H1 (cell line): ENCODE measurements at regions not wholly inside any gene's neighbourhood (a gene's known extent, or its start where the extent isn't known, plus 50 kb on each side); places are given as distances from the start of the nearest gene placed in this dataset.

Experiments
- CTCF ChIA-PET: fragments of 300-600 bp; sonication (Branson Sonifier 250); formaldehyde crosslinking; loops from one replicate; lab custom pipeline; 2021; ENCODE audit not compliant: partially characterized antibody; lab: Charles Lee
- POLR2A ChIA-PET: fragments of 300-600 bp; sonication (Branson Sonifier 250); formaldehyde crosslinking; loops from one replicate; lab custom pipeline; 2021; ENCODE audit warnings: inconsistent platforms; ENCODE audit not compliant: partially characterized antibody; lab: Charles Lee
- DNase-seq, 2 experiments: peaks; one replicate each; pipeline versions ENCODE4 v3.0.0 to v3.0.0-alpha.2; 2010 to 2022; ENCODE audit warnings: low spot score in 2 of 2, low read depth in 1 of 2, mixed read lengths in 1 of 2
- FAIRE-seq: peaks from 2 replicates; lab custom pipeline; 2011; peaks lifted over from hg19 to GRCh38; lab: Jason Lieb, UNC
- H2AFZ ChIP-seq: 2 replicates; pipeline ENCODE4 v1.8.1; 2012; ENCODE audit warnings: low read length, inconsistent platforms
- H2AK5ac ChIP-seq: 2 replicates; pipeline ENCODE4 v1.6.1; 2013; ENCODE audit warnings: low read depth, low read length
- H2BK120ac ChIP-seq: replicated peaks from 2 replicates; pipeline ENCODE3; 2013; ENCODE audit warnings: low read depth, low read length, inconsistent platforms
- H2BK12ac ChIP-seq: 2 replicates; pipeline ENCODE4 v1.6.1; 2013; ENCODE audit warnings: low read depth, low read length
- H2BK15ac ChIP-seq: 2 replicates; pipeline ENCODE4 v1.6.1; 2013; ENCODE audit warnings: low read length
- H2BK20ac ChIP-seq: 2 replicates; pipeline ENCODE4 v1.6.1; 2013; ENCODE audit warnings: low read length
- H2BK5ac ChIP-seq: 2 replicates; pipeline ENCODE4 v1.6.1; 2013; ENCODE audit warnings: low read depth, low read length
- H3K14ac ChIP-seq: 2 replicates; pipeline ENCODE4 v1.6.1; 2013; ENCODE audit warnings: inconsistent platforms; ENCODE audit not compliant: insufficient read length
- H3K18ac ChIP-seq: 2 replicates; pipeline ENCODE4 v1.6.1; 2013; ENCODE audit warnings: low read length; ENCODE audit errors: extremely low read depth
- H3K23ac ChIP-seq: 2 replicates; pipeline ENCODE4 v1.6.1; 2013; ENCODE audit warnings: inconsistent platforms; ENCODE audit not compliant: insufficient read length
- H3K23me2 ChIP-seq: 2 replicates; pipeline ENCODE4 v1.6.1; 2013; ENCODE audit warnings: low read depth, low read length
- H3K27ac ChIP-seq: 2 replicates; pipeline ENCODE4 v1.6.1; 2011; ENCODE audit warnings: low read depth, low read length, inconsistent platforms
- H3K27me3 ChIP-seq, 4 experiments: replicated peaks in 1 of 4; 1 replicate in 1 of 4; 2 replicates in 3 of 4; pipeline versions ENCODE4 v1.6.1 to v1.8.1; 2011 to 2013; ENCODE audit warnings: low read length in 3 of 4, mild to moderate bottlenecking in 3 of 4, inconsistent platforms in 2 of 4, mixed read lengths in 2 of 4, moderate library complexity in 1 of 4; ENCODE audit not compliant: control insufficient read depth in 3 of 4, insufficient read depth in 3 of 4; ENCODE audit errors: extremely low read depth in 1 of 4
- H3K36me3 ChIP-seq, 4 experiments: 2 replicates each; pipeline versions ENCODE4 v1.6.1 to v1.8.1; 2011 to 2013; ENCODE audit warnings: mild to moderate bottlenecking in 4 of 4, low read length in 3 of 4, moderate library complexity in 2 of 4, control low read depth in 1 of 4, inconsistent platforms in 1 of 4; ENCODE audit not compliant: insufficient read depth in 4 of 4, control insufficient read depth in 2 of 4
- H3K4ac ChIP-seq: replicated peaks from 2 replicates; pipeline ENCODE3; 2013; ENCODE audit warnings: low read length, low read depth, mixed read lengths, inconsistent platforms; ENCODE audit not compliant: insufficient read length
- H3K4me1 ChIP-seq, 4 experiments: replicated peaks in 1 of 4; 1 replicate in 1 of 4; 2 replicates in 3 of 4; pipeline versions ENCODE4 v1.6.1 to v1.8.1; 2011 to 2013; ENCODE audit warnings: low read length in 3 of 4, inconsistent platforms in 2 of 4, mixed read lengths in 1 of 4; ENCODE audit not compliant: insufficient read depth in 4 of 4, control insufficient read depth in 3 of 4
- H3K4me2 ChIP-seq, 2 experiments: 2 replicates each; pipeline versions ENCODE4 v1.6.1 to v1.8.1; 2011 to 2013; ENCODE audit warnings: low read depth in 2 of 2, low read length in 2 of 2, control low read depth in 1 of 2, inconsistent platforms in 1 of 2, mild to moderate bottlenecking in 1 of 2; ENCODE audit not compliant: insufficient read depth in 1 of 2
- H3K4me3 ChIP-seq, 4 experiments: fragments of 200-600, 300-600 bp in 1 of 4; sonication (generic), shearing (Covaris generic), sonication (Bioruptor Twin) in 1 of 4; 2 replicates each; pipeline versions ENCODE4 v1.5.1 to v1.8.1; 2011 to 2016; ENCODE audit warnings: low read length in 4 of 4, low read depth in 3 of 4, control low read depth in 2 of 4, inconsistent platforms in 2 of 4, mild to moderate bottlenecking in 2 of 4, mixed read lengths in 1 of 4, moderate library complexity in 1 of 4; ENCODE audit not compliant: insufficient read depth in 2 of 4; ENCODE audit errors: extremely low read depth in 1 of 4
- H3K56ac ChIP-seq: replicated peaks from 2 replicates; pipeline ENCODE3; 2013; ENCODE audit warnings: low read depth, mild to moderate bottlenecking, mixed read lengths, low read length, inconsistent platforms; ENCODE audit not compliant: insufficient read length
- H3K79me1 ChIP-seq: 2 replicates; pipeline ENCODE4 v1.6.1; 2013; ENCODE audit warnings: low read depth, low read length, control low read depth
- H3K79me2 ChIP-seq, 2 experiments: 2 replicates each; pipeline versions ENCODE4 v1.6.1 to v1.8.1; 2012 to 2013; ENCODE audit warnings: low read length in 2 of 2, mild to moderate bottlenecking in 2 of 2, inconsistent platforms in 1 of 2; ENCODE audit not compliant: insufficient read depth in 2 of 2, control insufficient read depth in 1 of 2
- H3K9ac ChIP-seq, 4 experiments: replicated peaks in 1 of 4; 1 replicate in 1 of 4; 2 replicates in 3 of 4; pipeline versions ENCODE4 v1.6.1 to v1.8.1; 2011 to 2013; ENCODE audit warnings: low read depth in 3 of 4, low read length in 3 of 4, control low read depth in 2 of 4, mild to moderate bottlenecking in 2 of 4, moderate library complexity in 2 of 4, inconsistent platforms in 1 of 4; ENCODE audit errors: extremely low read depth in 1 of 4
- H3K9me3 ChIP-seq, 2 experiments: 2 replicates each; pipeline versions ENCODE4 v1.6.1 to v1.8.1; 2012 to 2013; ENCODE audit warnings: mild to moderate bottlenecking in 2 of 2, moderate library complexity in 2 of 2, control low read depth in 1 of 2, inconsistent platforms in 1 of 2, low read depth in 1 of 2, low read length in 1 of 2, mixed read lengths in 1 of 2; ENCODE audit not compliant: insufficient read depth in 2 of 2
- H4K20me1 ChIP-seq, 2 experiments: replicated peaks in 1 of 2; 2 replicates each; pipeline versions ENCODE3 to v1.8.1; 2011 to 2013; ENCODE audit warnings: inconsistent platforms in 2 of 2, low read length in 2 of 2, mild to moderate bottlenecking in 1 of 2; ENCODE audit not compliant: insufficient read depth in 2 of 2, control insufficient read depth in 1 of 2
- H4K5ac ChIP-seq: 2 replicates; pipeline ENCODE4 v1.6.1; 2013; ENCODE audit warnings: low read length, low read depth, mixed read lengths, inconsistent platforms; ENCODE audit not compliant: insufficient read length
- H4K8ac ChIP-seq: 2 replicates; pipeline ENCODE4 v1.8.0; 2013; ENCODE audit warnings: mild to moderate bottlenecking, moderate library complexity, low read length, inconsistent platforms; ENCODE audit not compliant: insufficient read depth; ENCODE audit errors: extremely low read depth
- H4K91ac ChIP-seq: replicated peaks from 2 replicates; pipeline ENCODE3; 2013; ENCODE audit warnings: low read length, mixed read lengths, inconsistent platforms; ENCODE audit not compliant: insufficient read length
- BACH1 ChIP-seq: IDR thresholded peaks from 2 replicates; pipeline ENCODE4 v1.6.1; 2012; ENCODE audit warnings: low read length, improper control_type of control experiment
- CBX8 ChIP-seq: fragments of 300-800, 300-1000 bp; sonication (generic); IDR thresholded peaks from 2 replicates; pipeline ENCODE4 v1.7.1; 2016; ENCODE audit warnings: low read depth, low read length, borderline replicate concordance
- EGR1 ChIP-seq: IDR thresholded peaks from 2 replicates; pipeline ENCODE4 v1.6.1; 2011; ENCODE audit warnings: low read depth, low read length, borderline replicate concordance
- FOSL1 ChIP-seq: IDR thresholded peaks from 2 replicates; pipeline ENCODE4 v1.6.1; 2011; ENCODE audit warnings: mild to moderate bottlenecking, low read depth, low read length, moderate library complexity; ENCODE audit not compliant: insufficient read depth
- JUND ChIP-seq: IDR thresholded peaks from 2 replicates; pipeline ENCODE4 v1.6.1; 2011; ENCODE audit warnings: mild to moderate bottlenecking, improper control_type of control experiment, low read length
- NRF1 ChIP-seq: IDR thresholded peaks from 2 replicates; pipeline ENCODE4 v1.6.1; 2011; ENCODE audit warnings: mild to moderate bottlenecking, low read depth, low read length, improper control_type of control experiment
- PHF8 ChIP-seq: fragments of 200-600 bp; sonication (generic); conservative IDR thresholded peaks from 2 replicates; pipeline ENCODE4 v1.7.1; 2012; ENCODE audit warnings: low read depth, mild to moderate bottlenecking, inconsistent platforms, low read length, moderate library complexity
- SIX5 ChIP-seq: IDR thresholded peaks from 2 replicates; pipeline ENCODE4 v1.6.1; 2011; ENCODE audit warnings: mild to moderate bottlenecking, low read depth, low read length
- SP1 ChIP-seq: IDR thresholded peaks from 2 replicates; pipeline ENCODE4 v1.6.1; 2011; ENCODE audit warnings: low read depth, low read length
- SP2 ChIP-seq: IDR thresholded peaks from 2 replicates; pipeline ENCODE4 v1.6.1; 2012; ENCODE audit warnings: mild to moderate bottlenecking, low read length, inconsistent platforms
- YY1 ChIP-seq: IDR thresholded peaks from 2 replicates; pipeline ENCODE4 v1.6.1; 2011; ENCODE audit warnings: low read depth, mild to moderate bottlenecking, low read length
- WGBS, 2 experiments: shearing (Covaris generic) in 1 of 2; methylation state at CpG; one replicate each; pipeline versions ENCODE4 v1.1.6 to v1.1.7; 2013 to 2015; ENCODE audit warnings: low lambda C conversion rate in 2 of 2, mixed read lengths in 2 of 2, inconsistent platforms in 1 of 2, low coverage in 1 of 2, missing lambda C conversion rate in 1 of 2; ENCODE audit not compliant: insufficient replicate concordance in 2 of 2, insufficient coverage in 1 of 2, insufficient read length in 1 of 2; ENCODE audit errors: extremely low coverage in 1 of 2, missing lambda C conversion rate in 1 of 2; 5-methylcytosine and 5-hydroxymethylcytosine counted together
- TF ChIP-seq, protein P1 (sequence below), 3 experiments: IDR thresholded peaks; 1 replicate in 2 of 3; 2 replicates in 1 of 3; pipeline versions ENCODE4 v1.5.1 to v1.6.1; 2011; ENCODE audit warnings: low read length in 3 of 3, mild to moderate bottlenecking in 3 of 3, inconsistent platforms in 2 of 3, low read depth in 1 of 3, moderate library complexity in 1 of 3; ENCODE audit not compliant: insufficient read depth in 1 of 3; ENCODE audit errors: control extremely low read depth in 1 of 3
- TF ChIP-seq, protein P2 (sequence below): IDR thresholded peaks from 2 replicates; pipeline ENCODE4 v1.6.1; 2012; ENCODE audit warnings: inconsistent platforms

DNA sequence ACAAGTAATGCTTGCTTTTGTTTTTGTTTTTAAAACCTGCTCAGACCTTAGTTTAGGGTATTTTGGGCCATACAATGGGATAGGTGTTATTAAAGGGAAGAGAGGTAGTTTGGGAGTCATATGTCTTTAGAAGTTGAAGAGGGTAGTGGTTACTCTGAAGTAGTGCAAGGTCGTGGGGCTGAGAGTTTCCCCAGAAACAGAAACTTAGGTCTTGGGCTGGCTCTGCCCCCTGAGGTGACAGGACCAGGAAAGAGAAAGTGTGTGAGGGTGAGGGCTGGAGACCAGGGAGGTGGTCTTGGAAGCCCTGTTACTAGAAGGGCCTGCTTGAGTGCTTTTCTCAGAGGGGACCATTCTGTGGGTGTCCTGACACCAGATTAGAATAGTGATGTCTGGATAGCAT lies 500.5 kb upstream of the SPHKAP start:
- H4K8ac ChIP-seq = no peak overlapping the region
- no peak overlapping the region for H3K23ac ChIP-seq
- H2BK20ac ChIP-seq = no peak overlapping the region
- no peak overlapping the region for H2BK5ac ChIP-seq
- H4K5ac ChIP-seq = no peak overlapping the region
- no peaks in the 10 kb centered on the region for H4K20me1 ChIP-seq
- H3K27ac ChIP-seq = no peak overlapping the region
- no peak overlapping the region for H2BK15ac ChIP-seq
- H3K18ac ChIP-seq = no peak overlapping the region
- H2AK5ac ChIP-seq = no peak overlapping the region
- H4K91ac ChIP-seq = no peak overlapping the region
- no peak for FAIRE-seq
- no peaks in the 10 kb centered on the region for H3K27me3 ChIP-seq
- CTCF ChIA-PET = interaction anchor here (0.7 to 2.0 kb wide), 12 partner anchors 18 to 901 kb away, joined by 3 to 5 read pairs (median 3); no protein-coding TSS in a partner anchor
- H2AFZ ChIP-seq = peak overlapping the region; percentile 88
- no peak overlapping the region for H3K4me2 ChIP-seq
- no peak overlapping the region for H3K9ac ChIP-seq
- H2BK12ac ChIP-seq = no peak overlapping the region
- H2BK120ac ChIP-seq = no peak overlapping the region
- 75% methylated on average over 1 of the region's 1 CpG; no CpG with 5 or more reads in 1 of the 2 experiments for WGBS, 2 experiments
- no peak overlapping the region for H3K4me3 ChIP-seq
- H3K4ac ChIP-seq = no peak overlapping the region
- POLR2A ChIA-PET = no interaction called here
- no peak for DNase-seq
- no peaks in the 10 kb centered on the region; a peak in 1 of 7 replicates for H3K4me1 ChIP-seq
- H3K79me1 ChIP-seq = no peaks in the 10 kb centered on the region
- no peak overlapping the region for H3K56ac ChIP-seq
- H3K23me2 ChIP-seq = no peaks in the 10 kb centered on the region; the same call in 1 of the 2 replicates
- no peak overlapping the region for H3K14ac ChIP-seq
- no peaks in the 10 kb centered on the region for H3K79me2 ChIP-seq
- no peaks in the 10 kb centered on the region for H3K36me3 ChIP-seq
- H3K9me3 ChIP-seq = no peaks in the 10 kb centered on the region
- TF ChIP-seq, protein P1, sequence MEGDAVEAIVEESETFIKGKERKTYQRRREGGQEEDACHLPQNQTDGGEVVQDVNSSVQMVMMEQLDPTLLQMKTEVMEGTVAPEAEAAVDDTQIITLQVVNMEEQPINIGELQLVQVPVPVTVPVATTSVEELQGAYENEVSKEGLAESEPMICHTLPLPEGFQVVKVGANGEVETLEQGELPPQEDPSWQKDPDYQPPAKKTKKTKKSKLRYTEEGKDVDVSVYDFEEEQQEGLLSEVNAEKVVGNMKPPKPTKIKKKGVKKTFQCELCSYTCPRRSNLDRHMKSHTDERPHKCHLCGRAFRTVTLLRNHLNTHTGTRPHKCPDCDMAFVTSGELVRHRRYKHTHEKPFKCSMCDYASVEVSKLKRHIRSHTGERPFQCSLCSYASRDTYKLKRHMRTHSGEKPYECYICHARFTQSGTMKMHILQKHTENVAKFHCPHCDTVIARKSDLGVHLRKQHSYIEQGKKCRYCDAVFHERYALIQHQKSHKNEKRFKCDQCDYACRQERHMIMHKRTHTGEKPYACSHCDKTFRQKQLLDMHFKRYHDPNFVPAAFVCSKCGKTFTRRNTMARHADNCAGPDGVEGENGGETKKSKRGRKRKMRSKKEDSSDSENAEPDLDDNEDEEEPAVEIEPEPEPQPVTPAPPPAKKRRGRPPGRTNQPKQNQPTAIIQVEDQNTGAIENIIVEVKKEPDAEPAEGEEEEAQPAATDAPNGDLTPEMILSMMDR (IDR thresholded peaks at IDR 0.05; ENCODE audit: control extremely low read depth in 1 of 3, insufficient read depth in 1 of 3, low read depth in 1 of 3, low read length in 3 of 3) = no peak
- TF ChIP-seq SP1 = no peak
- TF ChIP-seq JUND = no peak
- TF ChIP-seq FOSL1 = no peak
- no peak for TF ChIP-seq NRF1
- no peak for TF ChIP-seq CBX8
- no peak for TF ChIP-seq EGR1
- no peak for TF ChIP-seq SIX5
- TF ChIP-seq BACH1 = no peak
- no peak for TF ChIP-seq PHF8
- TF ChIP-seq SP2 = no peak
- TF ChIP-seq YY1 = no peak
- TF ChIP-seq, protein P2, sequence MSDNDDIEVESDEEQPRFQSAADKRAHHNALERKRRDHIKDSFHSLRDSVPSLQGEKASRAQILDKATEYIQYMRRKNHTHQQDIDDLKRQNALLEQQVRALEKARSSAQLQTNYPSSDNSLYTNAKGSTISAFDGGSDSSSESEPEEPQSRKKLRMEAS = no peak
